HEK293T (cell line): ENCODE measurements at regions not wholly inside any gene's neighbourhood (a gene's known extent, or its start where the extent isn't known, plus 50 kb on each side); places are given as distances from the start of the nearest gene placed in this dataset.
A peak's percentile ranks its signal among the peaks of the same experiment; 100 is the strongest.

ENCODE experiments used
- CTCF ChIA-PET: fragments of 350-600 bp; formaldehyde crosslinking; extraction: SDS; loops from one replicate; lab custom pipeline; 2021; ENCODE audit warnings: antibody characterized with exemption, inconsistent platforms; lab: Yijun Ruan, JAX
- POLR2A ChIA-PET: fragments of 350-600 bp; formaldehyde crosslinking; extraction: SDS; loops from one replicate; lab custom pipeline; 2020; ENCODE audit warnings: antibody characterized with exemption, inconsistent platforms; lab: Yijun Ruan, JAX
- DNase-seq: peaks from one replicate; pipeline ENCODE4 v3.0.0; 2012; ENCODE audit warnings: mixed read lengths; ENCODE audit errors: extremely low spot score
- ARNT ChIP-seq: fragments of 450-650 bp; IDR thresholded peaks from 2 replicates; pipeline ENCODE4 v1.6.1; 2017; ENCODE audit warnings: mild to moderate bottlenecking
- BHLHE40 ChIP-seq: fragments of 450-650 bp; IDR thresholded peaks from 2 replicates; pipeline ENCODE4 v1.6.1; 2016; ENCODE audit warnings: mild to moderate bottlenecking, moderate library complexity, borderline replicate concordance
- CTBP1 ChIP-seq: fragments of 450-650 bp; IDR thresholded peaks from 2 replicates; pipeline ENCODE4 v1.6.1; 2016; ENCODE audit warnings: borderline replicate concordance
- ELF4 ChIP-seq: fragments of 450-650 bp; IDR thresholded peaks from 2 replicates; pipeline ENCODE4 v1.6.1; 2017; ENCODE audit warnings: antibody characterized with exemption
- FOXA1 ChIP-seq: fragments of 450-650 bp; IDR thresholded peaks from 2 replicates; pipeline ENCODE4 v1.6.1; 2016; ENCODE audit warnings: mild to moderate bottlenecking
- FOXK2 ChIP-seq: fragments of 450-650 bp; IDR thresholded peaks from 2 replicates; pipeline ENCODE4 v1.6.1; 2016; ENCODE audit warnings: mild to moderate bottlenecking
- FOXM1 ChIP-seq: fragments of 450-650 bp; IDR thresholded peaks from 2 replicates; pipeline ENCODE4 v1.6.1; 2017; ENCODE audit warnings: mild to moderate bottlenecking, borderline replicate concordance
- HDGF ChIP-seq: fragments of 450-650 bp; IDR thresholded peaks from 2 replicates; pipeline ENCODE4 v1.6.1; 2017; ENCODE audit warnings: antibody characterized with exemption, borderline replicate concordance
- L3MBTL2 ChIP-seq: fragments of 450-650 bp; conservative IDR thresholded peaks from 2 replicates; pipeline ENCODE4 v1.6.1; 2016; ENCODE audit warnings: mild to moderate bottlenecking
- LEF1 ChIP-seq: fragments of 450-650 bp; IDR thresholded peaks from 2 replicates; pipeline ENCODE4 v1.6.1; 2017; ENCODE audit warnings: mild to moderate bottlenecking, borderline replicate concordance
- NFRKB ChIP-seq: fragments of 450-650 bp; IDR thresholded peaks from 2 replicates; pipeline ENCODE4 v1.6.1; 2016; ENCODE audit warnings: mild to moderate bottlenecking, moderate library complexity
- PKNOX1 ChIP-seq: fragments of 450-650 bp; IDR thresholded peaks from 2 replicates; pipeline ENCODE4 v1.6.1; 2016
- SP1 ChIP-seq: fragments of 450-650 bp; IDR thresholded peaks from 2 replicates; pipeline ENCODE4 v1.6.1; 2017
- SUZ12 ChIP-seq: fragments of 450-650 bp; IDR thresholded peaks from 2 replicates; pipeline ENCODE4 v1.6.1; 2016; ENCODE audit warnings: mild to moderate bottlenecking
- TARDBP ChIP-seq: fragments of 450-650 bp; IDR thresholded peaks from 2 replicates; pipeline ENCODE4 v1.6.1; 2016
- ZNF384 ChIP-seq: fragments of 450-650 bp; IDR thresholded peaks from 2 replicates; pipeline ENCODE4 v1.6.1; 2016

GRCh38 chr3:178385280-178385952, 150.8 kb upstream of the KCNMB2 start:
- ChIA-PET POLR2A (no interaction called here), CTCF (interaction anchor here (0.6 to 1.1 kb wide), 4 partner anchors 9 to 1512 kb away, joined by 3 read pairs; no protein-coding TSS in a partner anchor)
- DNase-seq, result peak; percentile 9
- TF ChIP-seq NFRKB (no peak), HDGF (no peak), FOXM1 (no peak), SP1 (no peak), TARDBP (no peak), BHLHE40 (no peak), PKNOX1 (no peak), CTBP1 (no peak), ZNF384 (no peak), LEF1 (no peak), FOXK2 (no peak), SUZ12 (no peak), ELF4 (no peak), FOXA1 (no peak)

- CTCF ChIA-PET, result no interaction called here
- no peak for TF ChIP-seq ELF4
- TF ChIP-seq ZNF384, result no peak
Measured at GRCh38 chr3:178386401-178386800, 149.8 kb upstream of the KCNMB2 start.

GRCh38 chr3:178386880-178387279, 149.4 kb upstream of the KCNMB2 start:
- ChIA-PET POLR2A (no interaction called here), CTCF (no interaction called here)
- TF ChIP-seq TARDBP, result no peak
- TF ChIP-seq LEF1, result no peak
- no peak for DNase-seq

More at GRCh38 chr3:178386401-178386800, 149.8 kb upstream of the KCNMB2 start:
- POLR2A ChIA-PET, result no interaction called here
- DNase-seq, result no peak

GRCh38 chr3:178388473-178388872, 147.8 kb upstream of the KCNMB2 start:
- no peak for TF ChIP-seq TARDBP
- CTCF ChIA-PET, result no interaction called here
- POLR2A ChIA-PET, result no interaction called here
- DNase-seq, result no peak

GRCh38 chr3:178389258-178389657, 147.0 kb upstream of the KCNMB2 start:
- TF ChIP-seq SUZ12 (no peak), HDGF (no peak), CTBP1 (no peak), TARDBP (no peak), LEF1 (no peak), ELF4 (no peak), FOXK2 (no peak), ARNT (no peak), NFRKB (no peak), L3MBTL2 (no peak), FOXM1 (no peak), ZNF384 (no peak), BHLHE40 (no peak), SP1 (no peak), PKNOX1 (no peak), FOXA1 (no peak)
- ChIA-PET CTCF (no interaction called here), POLR2A (no interaction called here)
- no peak for DNase-seq

- TF ChIP-seq BHLHE40 (no peak), FOXK2 (no peak), ZNF384 (no peak), ELF4 (no peak), FOXM1 (no peak), L3MBTL2 (no peak), HDGF (no peak), CTBP1 (no peak), SUZ12 (no peak), SP1 (no peak)
- CTCF ChIA-PET, result no interaction called here
- POLR2A ChIA-PET, result no interaction called here
- DNase-seq, result no peak
Measured at GRCh38 chr3:178392511-178392926, 143.7 kb upstream of the KCNMB2 start.

- ChIA-PET CTCF (no interaction called here), POLR2A (no interaction called here)
- no peak for DNase-seq
- no peak for TF ChIP-seq FOXM1
- TF ChIP-seq TARDBP, result no peak
- TF ChIP-seq ARNT, result no peak
- TF ChIP-seq L3MBTL2, result no peak
- no peak for TF ChIP-seq CTBP1
- TF ChIP-seq FOXK2, result no peak
- no peak for TF ChIP-seq PKNOX1
- TF ChIP-seq SUZ12, result no peak
- no peak for TF ChIP-seq SP1
- TF ChIP-seq HDGF, result no peak
- TF ChIP-seq ZNF384, result no peak
- TF ChIP-seq ELF4, result no peak
Measured at GRCh38 chr3:178393146-178393545, 143.1 kb upstream of the KCNMB2 start.
